SK-N-SH (cell line): ENCODE measurements at regions not wholly inside any gene's neighbourhood (a gene's known extent, or its start where the extent isn't known, plus 50 kb on each side); places are given as distances from the start of the nearest gene placed in this dataset.

Experiments used
- CTCF ChIP-seq: fragments of 200-600 bp; sonication (generic); IDR thresholded peaks from 2 replicates; pipeline ENCODE4 v1.6.1; 2017; ENCODE audit warnings: antibody characterized with exemption, mild to moderate bottlenecking, moderate library complexity
- FOXJ3 ChIP-seq: sonication (generic); formaldehyde crosslinking; IDR thresholded peaks from 2 replicates; pipeline ENCODE4 v1.5.1; 2020; ENCODE audit warnings: mild to moderate bottlenecking, missing genetic modification reagents
- GABPA ChIP-seq: IDR thresholded peaks from 2 replicates; pipeline ENCODE4 v1.4.0; 2012; ENCODE audit warnings: low read depth, mild to moderate bottlenecking
- JUND ChIP-seq: IDR thresholded peaks from 2 replicates; pipeline ENCODE4 v1.4.0; 2012
- MAX ChIP-seq: IDR thresholded peaks from 2 replicates; pipeline ENCODE4 v1.4.0; 2012; ENCODE audit warnings: low read depth
- MXI1 ChIP-seq: IDR thresholded peaks from 2 replicates; pipeline ENCODE4 v1.6.1; 2012; ENCODE audit warnings: mild to moderate bottlenecking, low read depth, low read length, improper control_type of control experiment
- POLR2AphosphoS5 ChIP-seq: IDR thresholded peaks from 2 replicates; pipeline ENCODE4 v1.6.1; 2012; ENCODE audit warnings: low read depth, low read length
- RAD21 ChIP-seq: IDR thresholded peaks from 2 replicates; pipeline ENCODE4 v1.6.1; 2012; ENCODE audit warnings: mild to moderate bottlenecking, low read length
- RCOR1 ChIP-seq: fragments of 150-350 bp; IDR thresholded peaks from 2 replicates; pipeline ENCODE4 v1.6.1; 2017; ENCODE audit warnings: antibody characterized with exemption, low read length
- SMC3 ChIP-seq: IDR thresholded peaks from 2 replicates; pipeline ENCODE4 v1.6.1; 2012; ENCODE audit warnings: low read depth, low read length, improper control_type of control experiment
- TAF1 ChIP-seq: IDR thresholded peaks from 2 replicates; pipeline ENCODE4 v1.6.1; 2012; ENCODE audit warnings: low read depth, mild to moderate bottlenecking, low read length, moderate library complexity, borderline replicate concordance
- TEAD4 ChIP-seq: IDR thresholded peaks from 2 replicates; pipeline ENCODE4 v1.4.0; 2012; ENCODE audit warnings: mild to moderate bottlenecking, borderline replicate concordance; ENCODE audit not compliant: insufficient read depth
- TF ChIP-seq, protein P1 (sequence below): fragments of 150-350 bp; IDR thresholded peaks from 2 replicates; pipeline ENCODE4 v1.6.1; 2017; ENCODE audit warnings: antibody characterized with exemption, low read length, low read depth, borderline replicate concordance

- TF ChIP-seq CTCF (no peak), RAD21 (no peak), POLR2AphosphoS5 (no peak), SMC3 (no peak), MXI1 (no peak), GABPA (no peak), FOXJ3 (no peak), TEAD4 (no peak), TAF1 (no peak), MAX (no peak), JUND (no peak), RCOR1 (no peak)
- TF ChIP-seq, protein P1, sequence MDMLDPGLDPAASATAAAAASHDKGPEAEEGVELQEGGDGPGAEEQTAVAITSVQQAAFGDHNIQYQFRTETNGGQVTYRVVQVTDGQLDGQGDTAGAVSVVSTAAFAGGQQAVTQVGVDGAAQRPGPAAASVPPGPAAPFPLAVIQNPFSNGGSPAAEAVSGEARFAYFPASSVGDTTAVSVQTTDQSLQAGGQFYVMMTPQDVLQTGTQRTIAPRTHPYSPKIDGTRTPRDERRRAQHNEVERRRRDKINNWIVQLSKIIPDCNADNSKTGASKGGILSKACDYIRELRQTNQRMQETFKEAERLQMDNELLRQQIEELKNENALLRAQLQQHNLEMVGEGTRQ: no peak
Observed at GRCh38 chr7:54201501-54201900, 340.7 kb upstream of the VSTM2A start.
